Lung (tissue), 11 donors: ENCODE measurements at regions not wholly inside any gene's neighbourhood (a gene's known extent, or its start where the extent isn't known, plus 50 kb on each side); places are given as distances from the start of the nearest gene placed in this dataset.

Experiments
- ATAC-seq: fragments of 200-7000 bp; cut with Tn5 transposase; one replicate; pipeline ENCODE4 v1.9.1; 2020; ENCODE audit warnings: moderate number of reproducible peaks; ENCODE audit not compliant: insufficient read depth, low FRiP score
- DNase-seq, 3 donors: peaks; one replicate each; pipeline ENCODE4 v3.0.0-alpha.2; 2013 to 2017
- H3K27ac ChIP-seq, 2 donors: one replicate each; pipeline ENCODE4 v1.5.1; 2013; ENCODE audit warnings: mild to moderate bottlenecking in 2 of 2, moderate library complexity in 2 of 2, control low read depth in 1 of 2, inconsistent platforms in 1 of 2, low read depth in 1 of 2, low read length in 1 of 2
- H3K27me3 ChIP-seq, 3 donors: one replicate each; pipeline ENCODE4 v1.5.1; 2013; ENCODE audit warnings: low read length in 2 of 3; ENCODE audit not compliant: control insufficient read depth in 3 of 3, insufficient read depth in 3 of 3
- H3K36me3 ChIP-seq, 4 donors: one replicate each; pipeline ENCODE4 v1.5.1; 2013; ENCODE audit warnings: low read length in 4 of 4, mild to moderate bottlenecking in 1 of 4, moderate library complexity in 1 of 4; ENCODE audit not compliant: control insufficient read depth in 4 of 4, insufficient read depth in 4 of 4
- H3K4me1 ChIP-seq, 5 donors: one replicate each; pipeline ENCODE4 v1.5.1; 2013; ENCODE audit warnings: low read length in 5 of 5, mild to moderate bottlenecking in 2 of 5, moderate library complexity in 1 of 5; ENCODE audit not compliant: control insufficient read depth in 5 of 5, insufficient read depth in 5 of 5
- H3K4me3 ChIP-seq: one replicate; pipeline ENCODE4 v1.5.1; 2013; ENCODE audit warnings: mild to moderate bottlenecking, control low read depth, moderate library complexity
- H3K9ac ChIP-seq, 2 donors: one replicate each; pipeline ENCODE4 v1.5.1; 2013; ENCODE audit warnings: low read length in 2 of 2, control low read depth in 1 of 2; ENCODE audit not compliant: insufficient read depth in 1 of 2
- H3K9me3 ChIP-seq, 4 donors: one replicate each; pipeline ENCODE4 v1.5.1; 2013; ENCODE audit warnings: low read length in 3 of 4, mild to moderate bottlenecking in 1 of 4, moderate library complexity in 1 of 4; ENCODE audit not compliant: control insufficient read depth in 4 of 4, insufficient read depth in 3 of 4
- CTCF ChIP-seq: IDR thresholded peaks from 2 replicates; pipeline ENCODE4 v1.5.1; 2012; ENCODE audit warnings: mild to moderate bottlenecking; ENCODE audit errors: control extremely low read depth, extremely low read depth
- WGBS, 2 donors: extraction: QIAGEN DNeasy Blood & Tissue Kit; methylation state at CpG; one replicate each; pipeline ENCODE4 v1.1.7; 2013; 5-methylcytosine and 5-hydroxymethylcytosine counted together
- donor health status: control.
- donor health status: control.
- donor health status: Bipolar disorder and iron deficiency.
- donor health status: healthy.
- donor health status: DM: yes; HTN: yes; CAD: no.

- Histone ChIP-seq H3K4me1 (peaks cover 0 to 5% (median 0%) of the 10 kb centered on the region in 5 donors), H3K9me3 (no peaks in the 10 kb centered on the region), H3K36me3 (no peaks in the 10 kb centered on the region), H3K27me3 (no peaks in the 10 kb centered on the region), H3K4me3 (no peak overlapping the region), H3K9ac (no peak overlapping the region), H3K27ac (no peak overlapping the region)
- no peak for TF ChIP-seq CTCF
- WGBS, 2 donors, result 77 to 78% methylated on average over 1 of the region's 1 CpG
- DNase-seq, result no peak
- ATAC-seq, result no peak
These were observed 585.2 kb upstream of the C9orf72 start for GRCh38 chr9:28158451-28158850.

- no peak overlapping the region for H3K27ac ChIP-seq
- H3K9me3 ChIP-seq, result peaks cover 0 to 3% (median 0%) of the 10 kb centered on the region in 4 donors
- H3K4me3 ChIP-seq, result no peak overlapping the region
- no peak for ATAC-seq
- TF ChIP-seq CTCF, result no peak
- no peaks in the 10 kb centered on the region for H3K4me1 ChIP-seq
- H3K9ac ChIP-seq, result no peak overlapping the region
- no peaks in the 10 kb centered on the region for H3K36me3 ChIP-seq
- DNase-seq, result no peak
- 77 to 81% methylated on average over 3 of the region's 3 CpGs for WGBS, 2 donors
- no peaks in the 10 kb centered on the region for H3K27me3 ChIP-seq
These were observed 590.3 kb upstream of the C9orf72 start for GRCh38 chr9:28163619-28164018.

- DNase-seq (no peak), ATAC-seq (no peak)
- Histone ChIP-seq H3K4me1 (no peaks in the 10 kb centered on the region), H3K9me3 (peaks cover 0 to 5% (median 0%) of the 10 kb centered on the region in 4 donors), H3K27me3 (no peaks in the 10 kb centered on the region), H3K4me3 (no peak overlapping the region), H3K9ac (no peak overlapping the region), H3K27ac (no peak overlapping the region), H3K36me3 (no peaks in the 10 kb centered on the region)
- TF ChIP-seq CTCF, result no peak
- WGBS, 2 donors, result 82 to 92% methylated on average over 2 of the region's 2 CpGs
These were observed 592.9 kb upstream of the C9orf72 start for GRCh38 chr9:28166179-28166578.

GRCh38 chr9:28177142-28177541 lies 603.9 kb upstream of the C9orf72 start:
- no peak for TF ChIP-seq CTCF
- Histone ChIP-seq H3K27me3 (no peaks in the 10 kb centered on the region), H3K27ac (no peak overlapping the region), H3K4me3 (no peak overlapping the region), H3K36me3 (no peaks in the 10 kb centered on the region), H3K9me3 (no peaks in the 10 kb centered on the region), H3K4me1 (no peaks in the 10 kb centered on the region), H3K9ac (no peak overlapping the region)
- no peak for DNase-seq
- 86 to 91% methylated on average over 2 of the region's 2 CpGs for whole genome bisulfite sequencing, 2 donors
- no peak for ATAC-seq
